GM21515 (cell line): ENCODE measurements at regions not wholly inside any gene's neighbourhood (a gene's known extent, or its start where the extent isn't known, plus 50 kb on each side); places are given as distances from the start of the nearest gene placed in this dataset.

Source experiments
- ATAC-seq: cut with Tn5 transposase; IDR thresholded peaks from one replicate; pipeline ENCODE4 v1.9.1; 2021; ENCODE audit not compliant: unreplicated experiment

DNA sequence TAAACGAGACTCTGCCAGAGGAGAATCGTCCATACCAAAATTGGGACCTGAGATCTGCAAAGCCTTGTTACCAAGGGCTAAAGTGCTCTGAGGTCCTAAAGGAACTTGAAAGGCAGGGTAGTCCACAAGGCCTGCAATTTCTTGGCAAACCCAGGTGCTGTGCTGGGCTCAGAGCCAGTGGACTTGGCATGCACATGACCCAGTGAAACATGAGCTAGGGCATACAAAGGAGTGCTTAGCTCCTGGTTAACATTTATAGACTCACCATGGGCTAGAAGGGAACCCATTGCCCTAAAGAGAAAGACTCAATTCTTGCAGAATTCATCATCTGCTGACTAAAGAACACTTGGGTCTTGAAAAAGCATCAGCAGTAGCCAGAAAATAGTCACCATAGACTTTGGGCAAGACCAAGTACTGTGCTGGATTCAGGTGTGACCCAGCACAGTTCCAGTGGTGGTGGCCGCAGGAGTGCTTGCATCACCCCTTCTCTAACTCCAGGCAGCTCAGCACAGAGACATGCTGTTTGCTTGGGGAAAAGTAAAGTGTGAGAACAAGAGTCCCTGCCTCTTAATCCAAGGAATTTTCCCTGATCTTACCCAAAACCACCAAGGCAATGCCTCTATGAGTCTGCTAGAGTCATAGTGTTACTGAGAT, 1069.4 kb upstream of the ADGRL2 start:
- ATAC-seq: no peak

DNA sequence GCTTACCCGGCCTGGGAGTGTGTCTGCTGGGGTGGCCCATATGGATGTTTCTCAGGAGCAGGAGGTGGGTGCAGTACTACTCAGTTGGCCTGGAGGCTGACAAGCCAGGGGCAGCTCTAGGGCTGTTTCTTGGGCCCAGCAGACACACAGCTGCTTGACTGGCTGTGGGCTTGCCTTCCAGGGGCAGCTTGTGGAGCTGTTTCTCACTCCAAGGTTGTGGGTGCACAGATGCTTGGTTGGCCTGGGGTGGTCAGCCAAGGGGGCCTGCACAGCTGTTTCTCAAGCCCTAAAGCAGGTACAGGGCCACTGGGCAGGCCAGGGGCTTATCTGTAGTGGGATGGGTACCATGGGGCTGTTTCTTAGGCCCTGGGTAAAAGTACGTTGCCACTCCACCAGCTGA, 1078.1 kb upstream of the ADGRL2 start:
- no peak for ATAC-seq

GRCh38 chr1:80706526-80706925, 1094.2 kb upstream of the ADGRL2 start:
- no peak for ATAC-seq

DNA sequence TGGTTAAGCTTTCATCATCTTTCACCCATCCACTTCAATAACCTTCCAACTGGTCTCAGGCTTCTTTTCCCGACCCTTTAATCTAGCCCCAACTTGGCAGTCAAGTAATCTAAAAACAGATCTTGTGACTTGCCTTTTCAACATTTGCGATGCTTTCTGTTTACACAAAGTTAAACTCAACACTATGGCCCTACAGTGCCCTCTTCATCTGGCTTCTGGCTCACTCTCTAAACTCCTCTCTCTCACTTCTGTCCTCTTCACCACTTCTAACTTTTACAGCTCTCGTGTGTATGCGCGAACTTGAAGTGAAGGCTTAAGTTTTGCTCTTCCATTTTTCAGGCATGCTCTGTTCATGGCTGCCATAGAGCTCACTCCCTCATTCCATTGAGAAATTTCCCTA, 1122.3 kb upstream of the ADGRL2 start:
- ATAC-seq: no peak

GRCh38 chr1:80675454-80675853, 1125.3 kb upstream of the ADGRL2 start:
- ATAC-seq: no peak

DNA sequence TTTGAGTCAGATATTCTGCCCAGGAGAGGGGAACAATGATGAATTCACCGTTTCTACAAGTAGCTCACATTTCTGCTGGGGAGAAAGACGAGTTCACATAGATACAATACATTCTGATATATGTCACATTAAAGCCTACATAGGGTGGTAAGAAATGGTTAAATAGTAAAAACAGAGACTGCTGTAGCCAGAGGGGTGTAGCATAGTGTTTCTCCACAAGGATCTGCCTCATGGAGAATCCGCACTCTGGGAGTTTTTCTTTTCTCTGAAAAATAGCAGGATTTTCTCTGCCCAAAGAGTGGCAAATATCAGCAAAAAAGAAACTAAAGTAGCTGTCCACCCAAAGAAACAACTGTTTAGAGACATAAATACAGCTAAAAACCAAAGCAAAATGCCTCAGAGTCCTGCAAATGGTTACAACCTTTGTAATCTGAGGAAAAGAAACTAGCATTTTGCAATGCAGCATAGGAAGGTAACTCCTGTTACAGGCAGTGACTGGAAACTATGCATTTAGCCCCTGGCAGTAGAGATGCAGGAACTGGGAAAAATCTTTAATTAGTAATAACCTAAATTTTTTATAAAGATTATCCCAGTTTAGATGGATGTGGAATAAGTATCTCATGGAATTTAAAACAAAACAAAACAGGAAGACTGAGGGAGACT, 1126.7 kb upstream of the ADGRL2 start:
- ATAC-seq: no peak

DNA sequence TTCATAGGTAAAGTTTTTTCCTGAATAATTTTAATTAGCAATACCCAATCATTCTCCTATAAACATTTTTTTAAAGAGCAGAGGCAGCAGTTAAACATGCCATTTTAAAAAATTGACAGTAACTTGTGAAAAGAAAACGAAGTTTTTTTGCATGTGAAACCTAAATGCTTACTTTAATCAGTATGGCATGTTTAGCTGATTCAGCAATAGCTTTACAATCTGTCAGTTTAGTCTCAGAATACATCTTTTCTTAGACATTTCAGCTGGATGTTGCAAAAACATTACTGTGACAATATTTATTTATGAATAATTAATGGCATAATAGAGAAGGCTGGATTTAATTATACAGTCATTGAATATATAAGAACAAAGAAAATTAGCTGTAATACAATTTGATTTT, 1132.4 kb upstream of the ADGRL2 start:
- no peak for ATAC-seq

- no peak for ATAC-seq
Observed at GRCh38 chr1:80666073-80666472, 1134.7 kb upstream of the ADGRL2 start.

GRCh38 chr1:80659161-80659560, 1141.6 kb upstream of the ADGRL2 start:
- ATAC-seq: no peak

DNA sequence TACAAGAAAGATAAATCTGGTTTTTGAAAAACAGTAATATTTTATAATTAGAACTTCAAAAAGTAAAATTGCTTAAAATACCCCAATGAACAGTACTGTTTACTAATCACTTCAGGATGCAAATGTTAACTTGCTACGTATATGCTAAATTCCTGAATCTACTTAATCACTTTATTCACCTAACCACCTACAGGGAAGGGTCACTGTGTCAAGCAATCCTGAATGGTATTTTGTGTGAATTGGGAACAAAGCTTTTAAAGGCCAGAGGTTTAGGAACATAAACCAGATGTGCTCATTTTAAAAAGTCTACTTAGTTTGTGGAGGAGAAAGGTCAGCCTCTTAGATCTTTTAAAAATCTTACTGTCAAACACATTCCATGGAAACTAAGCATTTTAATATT, 1143.0 kb upstream of the ADGRL2 start:
- no peak for ATAC-seq

DNA sequence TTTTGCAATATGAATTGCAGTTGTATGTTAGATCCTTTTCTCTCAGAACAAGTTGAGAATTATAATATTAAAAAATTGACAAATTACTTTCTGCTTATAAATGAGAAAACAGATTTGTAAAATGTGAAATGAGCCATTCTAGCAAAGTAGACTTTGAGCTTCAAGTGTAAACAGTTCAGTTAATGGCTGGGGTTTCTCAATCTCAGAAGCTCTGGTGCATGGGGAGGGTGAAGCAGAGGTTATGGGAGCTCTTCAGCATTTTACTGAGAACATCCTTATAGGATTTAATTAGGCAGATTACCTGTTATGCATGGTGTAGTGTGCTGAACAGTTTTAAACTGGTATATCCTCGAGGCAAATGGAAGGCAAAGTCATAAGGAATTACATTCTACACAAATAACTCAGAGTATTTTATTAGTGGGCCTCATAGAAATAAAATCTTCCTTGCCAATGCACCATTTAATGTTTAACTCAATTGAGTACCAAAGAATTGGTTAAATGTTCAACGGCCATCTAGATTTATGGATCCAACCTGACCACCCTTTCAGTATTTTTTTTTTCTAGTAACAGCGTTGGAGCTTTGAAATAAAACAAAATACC, 1143.6 kb upstream of the ADGRL2 start:
- ATAC-seq: no peak

DNA sequence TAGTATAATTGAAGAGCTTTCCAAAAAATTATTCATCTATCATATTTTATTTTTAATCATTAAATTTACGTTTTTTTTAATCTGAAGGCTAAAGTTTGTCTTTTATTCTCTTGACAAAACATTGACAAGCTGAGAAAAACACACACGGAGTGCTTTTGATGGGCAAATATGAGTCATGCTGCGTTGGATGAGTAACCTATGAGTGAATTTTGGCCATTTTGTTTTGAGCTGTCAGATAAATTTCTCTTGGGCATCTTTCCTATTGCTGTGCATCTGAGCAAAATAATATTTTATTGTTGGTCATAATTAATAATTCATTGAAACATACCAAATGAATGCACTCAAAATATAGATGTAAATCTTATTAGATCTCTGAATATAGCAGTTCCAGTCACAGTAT, 1144.1 kb upstream of the ADGRL2 start:
- no peak for ATAC-seq

DNA sequence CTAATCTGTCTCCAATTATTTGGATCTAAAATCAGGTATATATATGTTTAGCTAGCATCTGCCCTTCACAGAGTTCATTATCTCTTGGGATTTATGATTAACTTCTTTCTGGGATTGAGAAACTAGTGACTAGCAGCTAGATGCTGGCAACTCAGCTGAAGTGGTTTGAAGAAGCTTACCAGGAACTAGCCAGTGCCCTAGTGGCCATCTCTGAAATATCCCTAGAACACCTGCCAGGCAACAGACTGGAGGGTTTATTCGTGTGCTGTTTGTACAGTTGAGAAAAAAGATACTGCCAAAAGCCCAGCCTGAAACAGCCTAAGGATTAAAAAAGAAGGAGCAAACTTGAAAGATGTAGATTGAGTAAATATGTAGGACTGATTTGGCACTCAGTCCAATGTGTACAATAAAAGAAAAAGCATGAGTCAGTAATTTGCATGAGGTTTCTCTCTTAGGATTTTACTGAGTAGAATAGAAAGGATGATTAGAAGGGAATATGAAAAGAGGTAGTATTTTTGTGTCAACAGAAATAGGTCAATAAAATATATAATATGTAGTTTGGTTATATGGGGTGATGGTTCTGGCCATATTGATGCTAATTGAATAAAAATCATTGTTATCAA, 1144.6 kb upstream of the ADGRL2 start:
- peak; percentile 87 for ATAC-seq

DNA sequence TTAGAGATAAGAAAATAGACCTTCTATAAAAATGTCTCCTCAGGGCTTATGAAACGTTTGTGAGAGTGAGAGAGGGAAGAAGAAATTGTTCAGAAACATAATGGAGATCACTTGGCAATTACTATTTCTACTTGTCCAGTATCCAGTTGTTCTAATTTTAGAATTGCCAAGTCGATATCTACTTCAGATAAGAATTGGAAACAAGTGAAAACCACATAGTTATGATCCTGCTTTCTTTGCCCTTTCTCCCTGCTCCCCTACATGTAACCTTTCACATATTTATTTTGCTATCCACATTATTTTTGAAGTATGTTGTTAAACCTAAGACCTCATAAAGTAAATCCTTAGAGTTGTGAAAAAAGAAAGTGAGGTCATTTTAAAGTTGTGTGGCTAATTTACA, 1154.7 kb upstream of the ADGRL2 start:
- ATAC-seq: no peak

GRCh38 chr1:80645621-80646020, 1155.1 kb upstream of the ADGRL2 start:
- ATAC-seq: no peak

GRCh38 chr1:80640978-80641377, 1159.8 kb upstream of the ADGRL2 start:
- ATAC-seq: peak; percentile 49

- ATAC-seq: peak; percentile 89
Observed at GRCh38 chr1:80639777-80640533, 1160.8 kb upstream of the ADGRL2 start.

DNA sequence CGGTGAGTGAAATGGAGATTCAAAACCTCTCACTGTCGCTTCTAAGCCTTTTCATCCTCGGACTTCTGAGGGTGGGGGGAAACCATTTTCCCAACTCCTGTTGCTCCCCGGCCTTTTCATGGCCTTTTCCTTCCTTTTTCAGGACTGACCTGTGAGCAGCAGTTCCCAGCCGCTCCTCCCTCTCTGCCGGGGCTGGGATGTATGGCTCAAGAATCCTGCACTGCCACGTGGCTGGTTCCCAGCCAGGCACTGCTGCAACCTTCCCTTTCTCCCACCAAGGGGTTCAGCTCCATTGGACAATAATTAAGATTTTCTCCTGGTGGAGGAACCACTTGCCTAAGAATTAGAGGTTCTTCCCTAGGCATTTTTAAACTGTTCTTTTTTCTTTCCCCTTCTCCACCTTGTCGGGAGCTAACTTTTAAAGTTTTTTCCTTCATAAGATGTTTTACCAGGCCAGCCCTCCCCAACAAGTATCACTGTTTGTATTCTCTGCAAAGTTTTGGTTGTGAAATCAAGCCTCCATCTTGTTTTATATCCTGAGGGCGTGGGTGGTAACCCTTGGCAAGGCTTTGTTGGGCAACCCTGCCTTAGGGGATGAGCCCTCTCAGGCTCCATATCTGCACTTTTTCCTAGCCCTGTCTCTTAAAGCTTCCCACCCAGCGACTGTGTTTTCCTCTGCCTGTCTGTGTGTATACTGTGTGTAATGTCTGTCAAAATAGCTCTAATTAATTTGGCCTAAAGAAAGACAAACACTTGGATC, 1166.6 kb upstream of the ADGRL2 start:
- no peak for ATAC-seq

GRCh38 chr1:80632284-80632683, 1168.5 kb upstream of the ADGRL2 start:
- ATAC-seq: no peak

GRCh38 chr1:80629304-80629837, 1171.4 kb upstream of the ADGRL2 start:
- ATAC-seq: peak; percentile 62
